ENCODE measurements at regions not wholly inside any gene's neighbourhood (a gene's known extent, or its start where the extent isn't known, plus 50 kb on each side); places are given as distances from the start of the nearest gene placed in this dataset.
"Not testable (repeated sequence)": the region's sequence is repeated elsewhere in the genome, so short reads cannot be mapped to it uniquely, and the experiment has no call there.

- no peak for TF ChIP-seq EP300 (IDR thresholded peaks at IDR 0.05)
- no peak for TF ChIP-seq CTCF (IDR thresholded peaks at IDR 0.05)
- no peak for TF ChIP-seq POLR2AphosphoS5 (IDR thresholded peaks at IDR 0.05)
- TF ChIP-seq POLR2A (IDR thresholded peaks at IDR 0.05), result no peak
- 93% methylated on average over 3 of the region's 3 CpGs for WGBS
- Histone ChIP-seq H3K27ac (no peak overlapping the region), H3K36me3 (no peaks in the 10 kb centered on the region), H3K4me1 (no peaks in the 10 kb centered on the region), H3K27me3 (no peaks in the 10 kb centered on the region), H3K9me3 (no peaks in the 10 kb centered on the region), H3K4me3 (no peak overlapping the region)
- no peak for DNase-seq (ENCODE audit: low spot score in 2 of 2)
Observed at GRCh38 chr4:134627366-134627765, 425.8 kb upstream of the PABPC4L start.

GRCh38 chr4:134624365-134624764, 422.8 kb upstream of the PABPC4L start:
- WGBS, result 44% methylated on average over 1 of the region's 1 CpG
- Histone ChIP-seq H3K27me3 (no peaks in the 10 kb centered on the region), H3K27ac (no peak overlapping the region), H3K4me3 (no peak overlapping the region), H3K4me1 (no peaks in the 10 kb centered on the region), H3K9me3 (no peaks in the 10 kb centered on the region), H3K36me3 (no peaks in the 10 kb centered on the region)
- TF ChIP-seq CTCF (IDR thresholded peaks at IDR 0.05), result no peak
- TF ChIP-seq POLR2AphosphoS5 (IDR thresholded peaks at IDR 0.05), result no peak
- DNase-seq (ENCODE audit: low spot score in 2 of 2), result no peak

GRCh38 chr4:134622626-134623575, 421.3 kb upstream of the PABPC4L start:
- H3K4me3 ChIP-seq; H3K9me3 ChIP-seq; H3K36me3 ChIP-seq; H3K4me1 ChIP-seq; H3K27me3 ChIP-seq; DNase-seq (ENCODE audit: low spot score in 2 of 2); H3K27ac ChIP-seq: not testable (repeated sequence)
- 64% methylated on average over 13 of the region's 13 CpGs for WGBS

- no peak for DNase-seq (ENCODE audit: low spot score in 2 of 2)
- Histone ChIP-seq H3K27ac (no peak overlapping the region), H3K27me3 (no peaks in the 10 kb centered on the region), H3K36me3 (no peaks in the 10 kb centered on the region), H3K4me1 (no peaks in the 10 kb centered on the region), H3K4me3 (no peak overlapping the region), H3K9me3 (no peaks in the 10 kb centered on the region)
- no peak for TF ChIP-seq EP300 (IDR thresholded peaks at IDR 0.05)
- no peak for TF ChIP-seq POLR2AphosphoS5 (IDR thresholded peaks at IDR 0.05)
- TF ChIP-seq POLR2A (IDR thresholded peaks at IDR 0.05), result no peak
- TF ChIP-seq CTCF (IDR thresholded peaks at IDR 0.05), result no peak
- 90% methylated on average over 2 of the region's 2 CpGs for WGBS
Observed at GRCh38 chr4:134622199-134622598, 420.6 kb upstream of the PABPC4L start.

GRCh38 chr4:134621715-134622114, 420.1 kb upstream of the PABPC4L start:
- not testable (repeated sequence) for H3K4me3 ChIP-seq; H3K9me3 ChIP-seq; H3K36me3 ChIP-seq; DNase-seq (ENCODE audit: low spot score in 2 of 2); H3K27ac ChIP-seq; H3K27me3 ChIP-seq; H3K4me1 ChIP-seq
- 58% methylated on average over 5 of the region's 5 CpGs for WGBS

GRCh38 chr4:134610956-134611355, 409.4 kb upstream of the PABPC4L start:
- Histone ChIP-seq H3K27me3 (no peaks in the 10 kb centered on the region), H3K36me3 (no peaks in the 10 kb centered on the region), H3K27ac (no peak overlapping the region), H3K4me1 (no peaks in the 10 kb centered on the region), H3K4me3 (no peak overlapping the region), H3K9me3 (no peaks in the 10 kb centered on the region)
- DNase-seq (ENCODE audit: low spot score in 2 of 2), result no peak
- 58% methylated on average over 1 of the region's 1 CpG for WGBS
- TF ChIP-seq CTCF (IDR thresholded peaks at IDR 0.05), result no peak
- no peak for TF ChIP-seq POLR2AphosphoS5 (IDR thresholded peaks at IDR 0.05)
- no peak for TF ChIP-seq EP300 (IDR thresholded peaks at IDR 0.05)

All from suprapubic skin (tissue), 4 donors.